ENCODE measurements at regions not wholly inside any gene's neighbourhood (a gene's known extent, or its start where the extent isn't known, plus 50 kb on each side); places are given as distances from the start of the nearest gene placed in this dataset.

- no peak overlapping the region for H3K27ac ChIP-seq
- H3K9me3 ChIP-seq: no peaks in the 10 kb centered on the region
- TF ChIP-seq CTCF (IDR thresholded peaks at IDR 0.05): no peak
- H3K27me3 ChIP-seq: peaks cover 6% of the 10 kb centered on the region
- H3K4me1 ChIP-seq (ENCODE audit: control insufficient read depth in 1 of 2, insufficient read depth in 1 of 2, low read depth in 1 of 2, low read length in 1 of 2): no peaks in the 10 kb centered on the region
- no peaks in the 10 kb centered on the region for H3K36me3 ChIP-seq
- H3K4me3 ChIP-seq (ENCODE audit: low read depth in 1 of 2, low read length in 1 of 2): no peak overlapping the region
Observed at GRCh38 chr11:32161293-32161692, 70.4 kb downstream of the RCN1 start.

- Histone ChIP-seq H3K4me3 (ENCODE audit: low read depth in 1 of 2, low read length in 1 of 2) (no peak overlapping the region), H3K27me3 (peaks cover 6% of the 10 kb centered on the region)
- TF ChIP-seq CTCF (IDR thresholded peaks at IDR 0.05): no peak
Observed at GRCh38 chr11:32162351-32162750, 71.5 kb downstream of the RCN1 start.

GRCh38 chr11:32162906-32163305, 72.0 kb downstream of the RCN1 start:
- Histone ChIP-seq H3K27me3 (peaks cover 6% of the 10 kb centered on the region), H3K36me3 (no peaks in the 10 kb centered on the region), H3K4me3 (ENCODE audit: low read depth in 1 of 2, low read length in 1 of 2) (no peak overlapping the region), H3K27ac (no peak overlapping the region), H3K4me1 (ENCODE audit: control insufficient read depth in 1 of 2, insufficient read depth in 1 of 2, low read depth in 1 of 2, low read length in 1 of 2) (no peaks in the 10 kb centered on the region), H3K9me3 (no peaks in the 10 kb centered on the region)
- TF ChIP-seq CTCF (IDR thresholded peaks at IDR 0.05): no peak

More at GRCh38 chr11:32162351-32162750, 71.5 kb downstream of the RCN1 start:
- H3K36me3 ChIP-seq: no peaks in the 10 kb centered on the region
- H3K27ac ChIP-seq: no peak overlapping the region
- H3K9me3 ChIP-seq: no peaks in the 10 kb centered on the region
- no peaks in the 10 kb centered on the region for H3K4me1 ChIP-seq (ENCODE audit: control insufficient read depth in 1 of 2, insufficient read depth in 1 of 2, low read depth in 1 of 2, low read length in 1 of 2)

- Histone ChIP-seq H3K27me3 (peaks cover 6% of the 10 kb centered on the region), H3K27ac (no peak overlapping the region), H3K4me3 (ENCODE audit: low read depth in 1 of 2, low read length in 1 of 2) (no peak overlapping the region), H3K4me1 (ENCODE audit: control insufficient read depth in 1 of 2, insufficient read depth in 1 of 2, low read depth in 1 of 2, low read length in 1 of 2) (no peaks in the 10 kb centered on the region), H3K9me3 (no peaks in the 10 kb centered on the region), H3K36me3 (no peaks in the 10 kb centered on the region)
- TF ChIP-seq CTCF (IDR thresholded peaks at IDR 0.05): no peak
Observed at GRCh38 chr11:32163557-32163956, 72.7 kb downstream of the RCN1 start.

- Histone ChIP-seq H3K4me3 (ENCODE audit: low read depth in 1 of 2, low read length in 1 of 2) (no peak overlapping the region), H3K27ac (no peak overlapping the region), H3K27me3 (peaks cover 6% of the 10 kb centered on the region), H3K36me3 (no peaks in the 10 kb centered on the region), H3K9me3 (no peaks in the 10 kb centered on the region), H3K4me1 (ENCODE audit: control insufficient read depth in 1 of 2, insufficient read depth in 1 of 2, low read depth in 1 of 2, low read length in 1 of 2) (no peaks in the 10 kb centered on the region)
- TF ChIP-seq CTCF (IDR thresholded peaks at IDR 0.05): no peak
Observed at GRCh38 chr11:32164836-32165235, 74.0 kb downstream of the RCN1 start.

- no peaks in the 10 kb centered on the region for H3K4me1 ChIP-seq (ENCODE audit: control insufficient read depth in 1 of 2, insufficient read depth in 1 of 2, low read depth in 1 of 2, low read length in 1 of 2)
- no peaks in the 10 kb centered on the region for H3K9me3 ChIP-seq
- no peak overlapping the region for H3K4me3 ChIP-seq (ENCODE audit: low read depth in 1 of 2, low read length in 1 of 2)
- no peaks in the 10 kb centered on the region for H3K36me3 ChIP-seq
- peaks cover 18% of the 10 kb centered on the region for H3K27me3 ChIP-seq
- no peak overlapping the region for H3K27ac ChIP-seq
- TF ChIP-seq CTCF (IDR thresholded peaks at IDR 0.05): no peak
Observed at GRCh38 chr11:32168924-32169323, 78.0 kb downstream of the RCN1 start.
